ENCODE measurements at regions not wholly inside any gene's neighbourhood (a gene's known extent, or its start where the extent isn't known, plus 50 kb on each side); places are given as distances from the start of the nearest gene placed in this dataset.
"Not testable (repeated sequence)": the region's sequence is repeated elsewhere in the genome, so short reads cannot be mapped to it uniquely, and the experiment has no call there.

DNA sequence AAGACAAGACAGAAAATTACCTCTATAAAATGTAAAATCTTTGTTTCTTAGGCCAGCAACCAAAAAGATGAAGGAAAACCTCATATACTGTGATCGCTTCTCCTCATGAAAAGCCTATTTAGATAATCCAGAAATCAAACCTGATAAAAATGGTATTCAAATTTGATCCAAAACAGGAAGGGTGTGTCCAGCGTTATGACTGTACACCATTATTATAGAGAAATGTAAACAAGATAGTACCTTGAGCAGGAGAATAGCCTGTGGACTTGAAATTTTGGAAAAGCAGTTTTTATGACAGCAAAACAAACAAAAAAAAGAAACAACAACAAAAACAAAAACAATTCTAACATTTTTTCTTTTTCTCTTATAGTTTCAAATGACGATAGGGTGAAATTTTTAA lies 1382.8 kb upstream of the CDH9 start:
- DNase-seq = no peak

DNA sequence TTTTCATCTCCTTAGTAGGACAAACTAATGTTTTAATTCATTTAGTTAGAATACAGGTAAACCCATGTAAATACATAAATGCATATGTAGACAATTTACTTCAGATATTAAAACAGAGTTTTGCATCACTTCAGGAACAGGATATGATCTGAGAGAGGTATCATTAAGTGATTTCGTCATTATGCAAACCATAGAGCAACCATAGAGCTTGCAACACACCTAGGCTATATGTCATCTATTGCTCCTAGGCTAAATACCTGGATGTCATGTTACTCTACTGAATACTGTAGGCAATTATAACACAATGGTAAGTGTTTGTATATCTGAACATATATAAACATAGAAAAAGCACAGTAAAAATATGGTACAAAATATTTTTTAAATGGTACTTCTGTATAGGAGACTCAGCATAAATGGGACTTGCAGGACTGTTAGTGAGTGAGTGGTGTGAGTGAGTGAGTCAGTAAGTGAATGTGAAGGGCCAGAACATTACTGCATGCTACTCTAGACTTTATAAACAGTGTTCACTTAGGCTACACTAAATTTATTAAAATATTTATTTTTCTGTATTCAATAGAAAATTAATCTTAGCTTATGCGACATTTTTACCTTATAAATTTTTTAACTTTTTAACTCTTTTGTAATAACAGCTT lies 1377.5 kb upstream of the CDH9 start:
- no peak for DNase-seq

DNA sequence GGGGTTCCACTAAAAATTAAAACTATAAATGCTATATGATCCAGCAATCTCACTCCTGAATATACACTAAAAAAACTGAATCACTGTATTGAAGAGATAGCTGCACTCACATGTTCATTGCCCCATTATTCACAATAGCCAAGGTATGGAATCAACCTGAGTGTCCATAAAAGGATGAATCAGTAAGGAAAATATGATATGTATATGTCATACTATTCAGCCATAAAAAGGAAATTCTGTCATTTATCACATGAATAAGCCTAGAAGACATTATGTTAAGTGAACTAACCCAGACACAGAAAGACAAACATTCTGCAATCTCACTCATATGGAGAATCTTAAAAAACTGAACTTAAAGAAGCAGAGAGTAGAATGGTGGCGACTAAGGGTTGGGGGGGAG lies 1376.2 kb upstream of the CDH9 start:
- no peak for DNase-seq

DNA sequence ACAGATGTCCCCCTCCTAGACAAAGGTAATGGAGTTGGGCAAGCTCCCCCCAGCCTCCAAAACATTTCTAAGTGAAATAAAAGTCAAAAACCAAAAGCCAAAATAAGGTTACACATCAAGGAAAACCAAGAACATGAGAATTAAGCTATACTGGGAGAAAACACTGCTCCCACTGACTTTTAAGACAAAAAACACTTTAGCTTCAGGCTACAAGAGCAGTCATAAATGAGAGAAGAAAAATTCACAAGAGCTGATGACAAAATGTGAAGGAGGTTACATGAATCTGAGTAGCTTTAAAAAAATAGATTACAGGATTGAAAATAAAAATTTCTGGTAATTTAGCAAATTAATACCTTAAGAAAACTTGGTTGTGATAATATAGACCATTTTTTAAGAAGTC lies 1370.3 kb upstream of the CDH9 start:
- DNase-seq = no peak

DNA sequence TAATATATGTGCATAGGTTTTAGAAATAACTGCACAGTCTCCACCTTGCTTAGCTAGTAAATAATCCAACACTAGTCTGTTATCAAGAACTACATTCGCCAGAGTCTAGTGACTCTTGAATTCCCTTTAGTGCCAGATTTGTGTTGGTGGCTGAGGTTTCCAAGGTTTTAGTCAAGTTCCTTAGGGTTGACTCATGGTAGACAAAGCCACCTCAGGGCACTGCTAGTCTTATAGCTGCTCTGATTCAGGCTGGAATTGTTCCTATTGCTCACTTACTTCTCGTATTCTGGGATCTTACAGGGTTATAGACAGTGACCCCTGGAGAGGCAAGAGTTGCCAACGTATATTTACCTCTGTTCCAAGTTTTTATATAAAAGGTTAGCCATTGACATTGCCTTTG lies 1369.8 kb upstream of the CDH9 start:
- DNase-seq = no peak

DNA sequence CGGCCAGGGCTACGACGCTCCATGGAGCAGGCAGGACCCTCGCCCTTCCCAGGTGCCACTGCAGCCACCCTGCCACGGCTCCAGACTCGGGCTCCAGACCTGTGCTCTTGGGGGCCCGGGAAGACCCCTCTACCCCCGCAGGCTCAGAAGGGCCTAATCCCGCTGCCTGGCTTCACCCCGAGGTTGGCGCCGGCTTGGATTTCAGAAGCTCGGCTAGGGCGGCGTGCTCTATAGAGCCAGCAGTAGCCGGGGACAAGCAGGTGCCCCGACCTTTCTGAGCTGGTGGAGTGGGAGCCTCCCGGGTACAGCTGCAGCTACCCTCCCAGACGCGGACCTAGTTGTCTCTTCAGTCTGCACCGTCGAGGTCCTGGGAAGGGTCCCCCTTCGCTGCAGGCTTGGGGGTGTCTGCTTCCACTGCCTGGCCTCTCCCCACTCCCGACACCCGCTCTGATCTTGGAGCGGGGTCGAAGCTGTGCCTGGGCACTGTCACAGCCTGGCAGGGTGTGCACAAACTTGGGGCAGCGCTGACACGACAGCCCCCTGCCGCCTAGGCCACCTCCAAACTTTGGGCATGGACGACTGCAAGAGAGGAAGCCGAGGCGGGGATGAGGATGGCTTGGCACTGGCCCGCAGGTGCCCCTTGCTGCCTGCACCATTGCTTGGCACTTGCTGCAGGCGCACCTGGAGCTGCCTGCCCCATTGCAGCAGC lies 1366.1 kb upstream of the CDH9 start:
- DNase-seq = no peak

DNA sequence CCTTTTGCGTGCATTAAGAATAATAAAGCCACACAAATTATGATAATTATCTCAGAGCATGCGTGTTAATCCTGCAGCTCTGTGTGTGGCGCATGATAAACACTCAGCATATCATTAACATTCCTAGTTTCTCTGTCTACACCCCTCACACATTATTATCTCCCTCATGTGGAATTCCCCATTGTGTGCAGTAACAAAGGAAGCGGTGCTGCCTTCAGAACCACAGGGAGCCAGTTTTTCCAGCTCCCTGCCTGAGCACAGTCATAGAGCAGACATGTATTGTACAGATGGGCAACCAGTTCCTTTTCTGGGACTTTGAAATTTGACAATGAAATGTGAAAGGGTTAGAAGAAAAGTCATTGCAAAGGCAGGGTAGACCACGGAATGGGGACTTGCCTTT lies 1365.5 kb upstream of the CDH9 start:
- DNase-seq = no peak

DNA sequence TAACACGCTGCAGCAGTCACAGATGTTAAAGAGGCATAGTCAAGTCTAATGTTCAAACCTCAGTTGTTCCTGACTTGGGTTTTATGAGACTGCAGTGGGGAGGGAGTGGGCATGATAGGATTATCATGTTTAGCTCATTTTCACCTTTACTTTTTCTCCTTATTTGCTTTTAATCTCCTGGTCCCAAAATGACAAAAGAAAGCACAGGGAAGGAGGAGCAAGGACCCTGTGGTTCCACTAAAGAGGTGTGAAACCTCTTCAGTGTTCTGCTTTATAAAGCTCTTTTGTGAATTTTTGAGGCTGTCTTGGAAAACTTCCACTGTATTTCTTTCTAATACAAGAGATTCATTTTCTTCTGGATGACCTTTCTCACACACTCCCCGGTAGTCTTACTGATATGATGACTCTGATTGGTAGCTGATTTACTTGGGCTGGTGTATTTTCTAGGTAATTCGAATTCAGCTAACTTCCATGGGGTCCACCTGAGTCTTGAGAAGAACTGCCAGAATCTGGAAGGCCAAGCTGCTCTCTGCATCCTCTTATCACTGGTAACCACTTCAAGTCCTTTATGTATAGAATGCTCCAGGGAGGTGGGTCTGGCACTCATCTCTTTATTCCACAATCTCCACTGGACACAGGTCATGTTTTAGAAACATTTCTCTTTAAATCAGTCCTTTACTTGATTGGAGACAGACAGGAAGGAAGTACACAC lies 1364.4 kb upstream of the CDH9 start:
- no peak for DNase-seq

DNA sequence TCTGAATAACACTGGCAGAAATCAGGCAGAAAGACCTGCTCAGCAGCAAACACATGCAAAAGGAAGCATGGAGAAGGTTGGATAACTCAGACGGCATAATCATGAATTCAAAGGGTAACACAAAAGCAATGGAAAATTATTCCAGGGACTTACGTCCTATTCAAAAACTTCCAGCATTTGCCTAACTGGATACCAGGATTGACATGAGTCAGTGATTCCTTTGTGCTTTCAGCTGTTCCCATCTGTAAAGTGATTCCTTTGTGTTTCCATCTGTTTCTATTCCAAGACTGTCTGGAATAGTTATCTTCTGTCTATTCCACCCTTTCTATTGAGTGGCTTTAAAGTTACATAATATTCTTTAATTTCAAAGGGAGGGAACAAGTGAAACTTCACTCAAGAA lies 1361.7 kb upstream of the CDH9 start:
- DNase-seq = no peak

DNA sequence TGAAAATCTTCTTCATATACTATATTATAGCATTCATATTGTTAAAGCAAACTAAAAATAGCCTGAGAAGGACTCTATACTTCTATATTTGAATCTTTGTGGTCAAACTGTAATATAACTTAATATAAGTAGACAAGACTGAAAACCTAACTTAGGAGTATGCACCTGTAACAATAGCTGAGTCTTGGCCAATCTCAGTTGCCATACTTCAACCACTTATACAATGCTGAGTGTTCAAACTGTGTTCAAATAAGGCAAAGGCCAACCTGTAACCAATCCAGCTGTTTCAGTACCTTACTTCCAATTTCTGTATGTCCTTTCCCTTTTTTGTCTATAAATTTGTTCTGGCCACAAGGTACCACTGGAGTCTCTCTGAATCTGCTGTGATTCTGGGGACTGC lies 1360.8 kb upstream of the CDH9 start:
- no peak for DNase-seq

DNA sequence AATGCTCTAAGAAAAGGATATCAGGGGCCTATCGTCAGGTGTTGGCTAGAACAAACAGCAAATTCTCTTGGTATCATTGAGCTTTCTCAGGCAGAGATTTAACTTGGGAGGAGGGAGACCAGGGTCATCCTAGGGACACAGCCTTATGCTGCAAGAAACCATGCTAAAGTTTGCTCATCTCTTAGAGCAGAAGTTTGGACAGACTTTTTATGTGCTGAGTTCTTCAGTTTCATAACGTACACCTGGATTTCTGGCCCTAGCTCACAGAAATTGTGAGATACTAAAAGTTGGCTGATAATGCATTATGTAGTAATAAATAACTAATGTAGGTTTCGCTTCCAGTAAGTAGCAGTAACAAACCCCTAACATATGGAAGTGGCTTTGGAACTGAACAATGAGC lies 1359.8 kb upstream of the CDH9 start:
- no peak for DNase-seq

DNA sequence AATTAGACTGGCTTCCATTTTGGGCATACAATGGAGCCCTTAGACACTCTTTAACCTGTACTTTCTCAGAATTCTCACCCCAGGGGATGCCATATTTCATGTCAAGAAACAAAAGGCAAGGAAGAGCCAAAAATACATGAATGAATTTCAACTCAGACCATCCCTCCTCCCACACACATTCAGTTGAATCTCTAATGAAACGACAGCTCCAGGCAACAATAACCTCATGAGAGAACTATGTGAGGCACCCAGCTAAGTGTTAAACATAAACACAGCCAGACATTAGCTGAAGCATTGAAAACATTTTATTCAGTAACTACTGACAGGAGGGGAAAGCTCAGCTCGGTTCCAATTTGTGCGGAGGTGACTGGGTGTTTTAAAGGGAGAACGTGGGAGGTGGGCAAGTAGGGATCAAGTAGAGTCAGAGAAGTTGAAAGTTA lies 1359.1 kb upstream of the CDH9 start:
- no peak for DNase-seq

DNA sequence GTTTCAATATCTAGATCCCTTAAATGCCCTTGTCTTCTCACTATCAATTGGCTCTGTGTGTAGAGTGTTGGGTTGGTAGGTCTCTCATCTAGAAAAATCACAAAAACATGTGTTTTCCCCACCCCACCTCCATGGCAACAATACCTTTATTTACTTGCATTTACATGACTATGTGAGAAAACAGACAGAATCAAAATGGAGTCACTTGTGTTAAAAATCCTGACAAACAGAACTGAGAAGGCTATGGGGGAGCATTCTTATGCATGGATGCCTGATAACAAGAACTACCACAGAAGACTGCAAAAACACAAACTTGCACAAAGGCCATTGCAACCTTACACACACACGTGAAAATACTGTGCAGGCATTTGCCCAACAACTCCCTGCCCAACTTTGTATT lies 1352.9 kb upstream of the CDH9 start:
- DNase-seq = no peak

DNA sequence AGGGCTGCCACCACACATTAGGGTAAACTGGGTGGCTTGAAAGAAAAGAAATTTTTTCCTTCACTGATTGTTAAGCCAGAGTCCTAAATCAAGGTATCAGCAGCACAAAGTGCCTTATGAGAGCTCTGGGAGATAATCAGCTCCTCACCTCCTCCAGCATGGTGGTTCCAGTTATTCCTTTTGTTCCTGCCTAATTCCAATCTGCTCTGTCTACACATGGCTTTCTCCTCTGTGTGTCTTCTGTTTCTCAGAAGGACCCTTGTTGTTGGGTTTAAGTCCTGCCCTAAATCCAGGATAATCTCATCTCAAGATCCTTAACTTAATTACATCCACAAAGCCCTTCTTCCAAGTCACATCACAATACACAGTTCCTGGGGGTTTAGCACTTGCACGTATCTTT lies 1352.0 kb upstream of the CDH9 start:
- no peak for DNase-seq

DNA sequence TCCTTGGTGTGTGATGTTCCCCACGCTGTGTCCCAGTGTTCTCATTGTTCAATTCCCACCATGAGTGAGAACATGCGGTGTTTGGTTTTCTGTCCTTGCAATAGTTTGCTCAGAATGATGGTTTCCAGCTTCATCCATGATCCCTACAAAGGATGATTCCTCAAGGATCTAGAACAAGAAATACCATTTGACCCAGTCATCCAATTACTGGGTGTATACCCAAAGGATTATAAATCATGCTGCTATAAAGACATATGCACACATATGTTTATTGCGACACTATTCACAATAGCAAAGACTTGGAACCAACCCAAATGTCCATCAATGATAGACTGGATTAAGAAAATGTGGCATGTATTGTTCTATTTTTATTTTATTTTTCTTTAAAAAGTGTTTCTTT lies 1351.3 kb upstream of the CDH9 start:
- not testable (repeated sequence) for DNase-seq

DNA sequence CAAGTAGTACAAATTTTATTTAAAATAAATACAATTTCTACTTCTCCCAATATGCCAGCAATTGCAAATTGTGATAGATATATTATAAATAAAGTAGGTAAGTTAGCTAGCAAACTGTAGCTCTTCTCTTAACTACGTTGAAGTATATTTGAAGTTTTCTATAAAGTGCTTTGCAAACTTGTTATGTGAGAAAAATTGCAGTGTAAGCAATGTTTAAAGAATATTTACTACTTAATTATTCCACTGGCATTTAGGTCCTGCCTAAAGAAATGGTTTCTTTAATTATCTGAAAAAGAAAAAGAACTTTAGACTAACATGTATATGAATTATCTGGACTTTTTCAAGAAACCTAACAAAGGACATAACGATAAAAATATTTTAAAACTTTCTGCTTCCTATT lies 1350.0 kb upstream of the CDH9 start:
- no peak for DNase-seq

DNA sequence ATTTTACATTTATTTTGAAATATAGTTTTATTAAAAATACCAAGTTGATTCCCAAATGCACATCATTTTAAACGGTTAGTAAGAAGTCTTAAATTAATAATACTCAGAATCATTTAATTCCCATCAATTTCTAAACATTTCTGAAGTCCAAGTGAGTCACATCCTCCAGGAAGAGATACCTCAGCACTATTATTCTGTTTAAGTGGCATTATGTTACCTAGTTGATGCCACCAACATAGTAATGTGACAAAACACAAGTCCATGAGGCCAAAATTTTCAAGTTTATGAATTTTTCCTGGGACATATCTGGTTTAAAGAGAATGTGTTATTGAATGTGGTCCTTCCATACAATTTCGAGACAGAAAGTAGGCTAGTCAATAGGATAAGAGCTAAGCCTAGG lies 1348.3 kb upstream of the CDH9 start:
- DNase-seq = no peak

DNA sequence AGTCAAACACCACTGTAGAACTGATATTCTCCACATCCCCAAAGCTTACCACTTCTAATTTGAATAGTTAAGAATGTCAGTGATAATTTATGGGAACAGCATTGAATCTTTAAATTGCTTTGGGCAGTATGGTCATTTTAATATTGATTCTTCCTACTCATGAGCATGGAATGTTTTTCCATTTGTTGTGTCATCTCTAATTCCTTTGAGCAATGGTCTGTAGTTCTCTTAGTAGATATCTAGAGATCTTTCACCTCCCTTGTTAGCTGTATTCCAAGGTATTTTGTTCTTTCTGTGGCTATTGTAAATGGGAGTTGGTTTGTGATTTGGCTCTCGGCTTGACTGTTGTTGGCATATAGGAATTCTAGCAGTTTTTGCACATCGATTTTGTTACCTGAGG lies 1341.8 kb upstream of the CDH9 start:
- no peak for DNase-seq

DNA sequence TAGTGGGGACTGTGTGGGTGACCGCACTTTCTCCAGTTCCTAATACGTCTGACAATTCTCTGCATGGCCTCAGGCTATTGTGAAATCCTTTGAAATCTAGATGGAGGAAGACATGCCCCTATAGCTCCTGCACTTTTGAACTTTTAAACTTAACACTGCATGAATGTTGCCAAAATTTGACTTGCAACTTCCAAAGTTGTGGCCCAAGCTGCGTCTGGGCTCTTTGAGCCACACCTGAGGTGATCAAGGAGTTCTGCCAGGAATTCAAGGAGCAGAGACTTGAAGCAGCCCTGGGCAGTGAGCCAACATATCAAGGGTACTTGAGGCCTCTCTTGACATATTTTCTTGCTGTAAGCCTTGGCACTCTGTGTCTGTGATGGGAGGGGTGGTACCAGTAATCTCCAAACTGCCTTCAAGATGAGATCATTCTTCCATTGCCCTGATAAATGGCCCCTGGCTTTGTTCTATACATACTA lies 1336.1 kb upstream of the CDH9 start:
- DNase-seq = peak; percentile 4

DNA sequence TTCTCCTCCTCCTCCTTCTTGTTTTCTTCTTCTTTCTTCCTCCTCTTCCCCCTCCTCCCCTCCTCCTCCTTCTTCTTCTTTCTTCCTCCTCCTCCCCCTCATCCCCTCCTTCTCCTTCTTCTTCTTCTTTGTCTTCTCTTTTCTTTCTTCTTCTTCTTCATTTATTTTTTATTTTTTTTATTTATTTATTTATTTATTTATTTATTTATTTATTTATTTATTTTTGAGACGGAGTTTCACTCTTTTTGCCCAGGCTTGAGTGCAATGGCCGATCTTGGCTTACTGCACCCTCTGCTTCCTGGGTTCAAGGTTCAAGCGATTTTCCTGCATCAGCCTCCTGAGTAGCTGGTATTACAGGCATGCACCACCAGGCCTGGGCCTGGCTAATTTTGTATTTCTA lies 1332.5 kb upstream of the CDH9 start:
- no peak for DNase-seq

DNA sequence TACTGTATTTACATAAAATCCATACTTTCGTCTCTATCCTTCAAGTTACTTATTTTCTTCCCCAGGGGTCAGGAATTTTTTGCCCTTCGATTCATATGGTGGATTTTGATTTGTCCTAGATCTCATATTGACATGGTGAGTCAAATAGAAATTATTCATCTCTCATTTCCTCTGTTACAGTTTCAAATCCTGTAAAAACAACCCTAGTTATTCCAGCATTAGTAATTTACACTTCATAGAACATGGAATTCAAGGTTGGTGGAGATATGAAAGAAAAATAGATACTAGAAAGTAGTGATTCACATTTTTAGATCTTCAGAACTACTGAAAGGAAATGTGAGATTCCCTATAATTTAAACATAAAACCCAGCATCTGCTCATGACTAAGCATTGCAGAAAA lies 1331.0 kb upstream of the CDH9 start:
- no peak for DNase-seq

DNA sequence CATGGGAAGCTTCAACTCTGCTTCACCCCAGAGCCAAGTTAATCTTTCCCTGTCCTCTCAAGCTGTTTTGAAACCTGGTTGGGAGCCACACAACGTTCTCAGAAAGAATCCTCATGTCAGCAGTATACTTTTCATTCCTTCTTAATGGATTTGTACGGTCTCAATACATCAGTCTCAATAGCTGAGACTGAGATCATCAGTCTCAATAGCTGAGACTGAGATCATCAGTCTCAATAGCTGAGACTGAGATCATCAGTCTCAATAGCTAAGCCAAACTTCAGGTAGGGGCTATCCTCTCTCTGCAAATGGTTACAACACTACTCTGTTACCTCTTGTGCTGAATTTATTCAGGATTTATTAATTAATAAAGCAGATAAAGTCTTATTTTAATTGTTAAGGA lies 1317.4 kb upstream of the CDH9 start:
- no peak for DNase-seq

DNA sequence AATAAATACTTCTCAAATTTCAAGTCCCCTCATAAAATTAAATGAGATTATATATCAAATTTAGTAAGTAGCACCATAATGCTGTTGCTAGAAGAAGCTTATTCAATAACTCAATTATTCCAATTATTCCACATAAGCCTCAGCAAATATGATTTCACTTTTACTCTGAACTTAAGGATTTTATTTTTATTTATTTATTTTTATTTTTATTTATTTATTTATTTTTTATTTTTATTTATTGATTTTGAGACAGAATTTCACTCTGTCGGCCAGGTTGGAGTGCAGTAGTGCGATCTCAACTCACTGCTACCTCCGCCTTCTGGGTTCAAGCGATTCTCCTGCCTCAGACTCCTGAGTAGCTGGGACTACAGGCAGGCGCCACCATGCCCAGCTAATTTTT lies 1308.3 kb upstream of the CDH9 start:
- DNase-seq = no peak

DNA sequence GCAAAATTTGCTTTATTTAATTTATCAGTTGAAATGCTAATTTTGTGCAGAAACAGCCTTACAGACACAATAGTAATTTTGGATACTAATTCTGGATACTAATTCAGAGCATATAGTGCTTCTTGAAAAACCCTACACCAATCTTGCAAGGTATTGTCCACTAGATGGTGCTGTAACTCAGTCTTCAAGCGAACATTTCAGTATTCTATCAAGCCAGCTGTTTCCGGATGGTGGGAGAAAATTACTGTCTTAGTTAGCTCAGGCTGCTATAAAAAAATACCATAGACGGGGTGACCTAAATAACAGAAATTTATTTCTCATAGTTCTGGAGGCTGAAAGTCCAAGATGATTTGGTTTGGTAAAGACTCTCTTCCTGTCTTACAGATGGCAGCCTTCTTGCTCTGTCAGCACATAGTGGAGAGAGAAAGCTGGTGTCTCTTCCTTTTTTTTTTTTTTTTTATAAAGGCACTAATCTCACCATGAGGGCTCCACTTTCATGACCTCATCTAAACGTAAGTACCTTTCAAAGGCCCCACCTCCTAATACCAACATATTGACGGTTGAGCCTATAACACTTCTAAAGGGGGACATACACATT lies 1306.5 kb upstream of the CDH9 start:
- peak; percentile 26 for DNase-seq

Measured in NCI-H2171 treated with DMSO at 0.1 percent for 48 hours (cell line).